OCI-LY1 (cell line): ENCODE measurements at regions not wholly inside any gene's neighbourhood (a gene's known extent, or its start where the extent isn't known, plus 50 kb on each side); places are given as distances from the start of the nearest gene placed in this dataset.

Experiments
- H2AFZ ChIP-seq: fragments of 200-600 bp; sonication (generic), shearing (Covaris generic); 2 replicates; pipeline ENCODE4 v1.6.0; 2014; ENCODE audit warnings: antibody characterized with exemption, mild to moderate bottlenecking, low read length
- H3F3A ChIP-seq: fragments of 200-600 bp; sonication (generic), shearing (Covaris generic); 2 replicates; pipeline ENCODE4 v1.6.0; 2014; ENCODE audit warnings: mild to moderate bottlenecking, antibody characterized with exemption, low read length, moderate library complexity; ENCODE audit not compliant: insufficient read depth
- H3K27ac ChIP-seq: fragments of 200-600 bp; sonication (generic); 2 replicates; pipeline ENCODE4 v1.5.1; 2014; ENCODE audit warnings: low read length, mixed run types, mild to moderate bottlenecking, low read depth; ENCODE audit not compliant: poor library complexity, severe bottlenecking
- H3K27me3 ChIP-seq: fragments of 200-600 bp; sonication (generic); 2 replicates; pipeline ENCODE4 v1.6.0; 2014; ENCODE audit warnings: antibody characterized with exemption, mild to moderate bottlenecking, low read length, moderate library complexity; ENCODE audit not compliant: insufficient read depth
- H3K36me3 ChIP-seq: fragments of 200-600 bp; sonication (generic); 2 replicates; pipeline ENCODE4 v1.6.1; 2014; ENCODE audit warnings: mild to moderate bottlenecking, antibody characterized with exemption, low read length, moderate library complexity, mixed read lengths; ENCODE audit not compliant: insufficient read depth
- H3K4me1 ChIP-seq: fragments of 200-600 bp; sonication (generic); 2 replicates; pipeline ENCODE4 v1.5.1; 2014; ENCODE audit warnings: mild to moderate bottlenecking, low read length, moderate library complexity; ENCODE audit not compliant: insufficient read depth, severe bottlenecking
- H3K4me2 ChIP-seq: fragments of 200-600 bp; sonication (generic), shearing (Covaris generic); 2 replicates; pipeline ENCODE4 v1.6.1; 2014; ENCODE audit warnings: low read length
- H3K4me3 ChIP-seq: fragments of 200-600 bp; sonication (generic); 2 replicates; pipeline ENCODE4 v1.5.1; 2014; ENCODE audit warnings: low read length, low read depth, mild to moderate bottlenecking, mixed read lengths; ENCODE audit not compliant: poor library complexity, severe bottlenecking
- H3K79me2 ChIP-seq: fragments of 200-600 bp; shearing (Covaris generic); 2 replicates; pipeline ENCODE4 v1.6.1; 2016; ENCODE audit warnings: mixed run types, low read length, mixed read lengths; ENCODE audit not compliant: insufficient read depth
- H3K9ac ChIP-seq: fragments of 200-600 bp; sonication (generic), shearing (Covaris generic); 2 replicates; pipeline ENCODE4 v1.6.1; 2014; ENCODE audit warnings: mild to moderate bottlenecking, low read length, mixed read lengths
- H3K9me2 ChIP-seq: fragments of 200-600 bp; sonication (generic), shearing (Covaris generic); 2 replicates; pipeline ENCODE4 v1.6.1; 2014; ENCODE audit warnings: low read depth, mild to moderate bottlenecking, low read length, mixed read lengths
- H3K9me3 ChIP-seq: fragments of 200-600 bp; shearing (Covaris generic); 2 replicates; pipeline ENCODE4 v1.6.1; 2014; ENCODE audit warnings: low read length, mixed read lengths
- H4K20me1 ChIP-seq: fragments of 200-600 bp; sonication (generic), shearing (Covaris generic); 2 replicates; pipeline ENCODE4 v1.6.0; 2016; ENCODE audit warnings: mild to moderate bottlenecking, low read length; ENCODE audit not compliant: insufficient read depth
- CTCF ChIP-seq: fragments of 200-600 bp; sonication (generic), shearing (Covaris generic); IDR thresholded peaks from 2 replicates; pipeline ENCODE4 v1.5.1; 2017; ENCODE audit warnings: mild to moderate bottlenecking, antibody characterized with exemption, low read length, moderate library complexity, mixed read lengths
- EZH2 ChIP-seq: fragments of 200-600 bp; sonication (generic), shearing (Covaris generic); IDR thresholded peaks from 2 replicates; pipeline ENCODE4 v1.8.0; 2017; ENCODE audit warnings: borderline replicate concordance, mixed run types, mild to moderate bottlenecking, antibody characterized with exemption, low read length, moderate library complexity, mixed read lengths

GRCh38 chr11:57073128-57073527, 84.4 kb downstream of the OR5AK2 start:
- Histone ChIP-seq H2AFZ (no peak overlapping the region), H3K9ac (no peak overlapping the region), H3K4me3 (no peak overlapping the region), H3K9me3 (no peaks in the 10 kb centered on the region), H3K36me3 (no peaks in the 10 kb centered on the region), H3K79me2 (no peaks in the 10 kb centered on the region), H3K4me1 (no peaks in the 10 kb centered on the region), H3K27me3 (no peaks in the 10 kb centered on the region), H3F3A (no peaks in the 10 kb centered on the region), H3K4me2 (no peak overlapping the region), H3K9me2 (no peaks in the 10 kb centered on the region), H3K27ac (no peak overlapping the region), H4K20me1 (no peaks in the 10 kb centered on the region)
- TF ChIP-seq CTCF (no peak), EZH2 (no peak)

- Histone ChIP-seq H3K27ac (no peak overlapping the region), H4K20me1 (no peaks in the 10 kb centered on the region), H3K4me3 (no peak overlapping the region), H3F3A (no peaks in the 10 kb centered on the region), H3K9ac (no peak overlapping the region), H3K36me3 (no peaks in the 10 kb centered on the region), H2AFZ (no peak overlapping the region), H3K9me3 (no peaks in the 10 kb centered on the region), H3K27me3 (no peaks in the 10 kb centered on the region), H3K9me2 (no peaks in the 10 kb centered on the region), H3K79me2 (no peaks in the 10 kb centered on the region), H3K4me2 (no peak overlapping the region), H3K4me1 (no peaks in the 10 kb centered on the region)
- no peak for TF ChIP-seq CTCF
- no peak for TF ChIP-seq EZH2
Measured at GRCh38 chr11:57081356-57081755, 92.6 kb downstream of the OR5AK2 start.

DNA sequence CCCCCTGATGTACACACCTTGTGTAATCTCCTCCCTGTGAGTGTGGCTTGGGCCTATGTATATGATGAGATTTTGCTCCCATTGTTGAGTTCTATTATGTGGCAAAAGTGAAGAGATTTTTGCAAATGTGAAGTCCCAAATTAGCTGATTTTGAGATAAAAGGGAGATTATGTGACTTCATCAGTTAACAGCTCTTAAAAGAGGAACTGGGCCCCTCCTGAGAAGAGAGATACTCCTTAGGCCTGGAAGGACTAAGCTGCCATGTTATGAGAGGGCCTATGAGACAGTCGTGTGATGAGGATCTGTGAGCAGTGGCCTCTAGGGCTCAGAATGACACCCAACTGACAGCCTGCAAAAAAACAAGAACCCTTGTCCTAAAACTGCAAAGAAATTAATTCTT, 93.4 kb downstream of the OR5AK2 start:
- no peaks in the 10 kb centered on the region for H3K36me3 ChIP-seq
- H3K9ac ChIP-seq = no peak overlapping the region
- no peak overlapping the region for H3K4me2 ChIP-seq
- no peaks in the 10 kb centered on the region for H4K20me1 ChIP-seq
- no peaks in the 10 kb centered on the region for H3F3A ChIP-seq
- H3K4me1 ChIP-seq = no peaks in the 10 kb centered on the region
- no peak overlapping the region for H2AFZ ChIP-seq
- H3K9me2 ChIP-seq = no peaks in the 10 kb centered on the region
- no peaks in the 10 kb centered on the region for H3K79me2 ChIP-seq
- H3K4me3 ChIP-seq = no peak overlapping the region
- no peak overlapping the region for H3K27ac ChIP-seq
- TF ChIP-seq CTCF = no peak
- TF ChIP-seq EZH2 = no peak
- H3K27me3 ChIP-seq = no peaks in the 10 kb centered on the region
- no peaks in the 10 kb centered on the region for H3K9me3 ChIP-seq
